ENCODE measurements at regions not wholly inside any gene's neighbourhood (a gene's known extent, or its start where the extent isn't known, plus 50 kb on each side); places are given as distances from the start of the nearest gene placed in this dataset.

GRCh38 chr17:72363089-72363610 is 242.3 kb downstream of the SOX9 start:
- no peak for TF ChIP-seq ESRRG (CRISPR knock-in tag; IDR thresholded peaks at IDR 0.05)
- TF ChIP-seq ZNF70 (CRISPR knock-in tag; IDR thresholded peaks at IDR 0.05): 0 out of 2 replicates have a peak, but pooled peaks have one; percentile 44
- peak; percentile 75; the same call in 1 of the 2 replicates for TF ChIP-seq PPARA (CRISPR knock-in tag; IDR thresholded peaks at IDR 0.05; ENCODE audit: borderline replicate concordance)
- 0 out of 2 replicates have a peak, but pooled peaks have one; percentile 61 for TF ChIP-seq ARNTL (CRISPR knock-in tag; IDR thresholded peaks at IDR 0.05; ENCODE audit: borderline replicate concordance, low read depth)
- TF ChIP-seq TSHZ2 (CRISPR knock-in tag; IDR thresholded peaks at IDR 0.05): peak; percentile 90
- TF ChIP-seq BACH2 (CRISPR knock-in tag; IDR thresholded peaks at IDR 0.05; ENCODE audit: borderline replicate concordance): no peak
- no peak for TF ChIP-seq ZFP3 (CRISPR knock-in tag; IDR thresholded peaks at IDR 0.05)
- TF ChIP-seq CSDC2 (CRISPR knock-in tag; IDR thresholded peaks at IDR 0.05): no peak
- TF ChIP-seq GLIS3 (CRISPR knock-in tag; IDR thresholded peaks at IDR 0.05): no peak
- TF ChIP-seq ZFP30 (CRISPR knock-in tag; IDR thresholded peaks at IDR 0.05): no peak
